Calu3 (cell line): ENCODE measurements at regions not wholly inside any gene's neighbourhood (a gene's known extent, or its start where the extent isn't known, plus 50 kb on each side); places are given as distances from the start of the nearest gene placed in this dataset.

Source experiments
- BruUV-seq: library from RNA; stranded (reverse); fragments of 400-500 nt; replicated peaks from 2 replicates; lab custom pipeline; 2021; lab: Mats Ljungman, UMichigan
- CTCF ChIA-PET: fragments of 300-600 bp; sonication (Branson Sonifier 250); formaldehyde crosslinking; loops from one replicate; lab custom pipeline; 2022; ENCODE audit warnings: antibody characterized with exemption; lab: Charles Lee
- DNase-seq: peaks from one replicate; pipeline ENCODE4 v3.0.0; 2022
- H3K27ac Mint-ChIP-seq: one replicate; pipeline ENCODE4 v1.8.0; 2022; ENCODE audit warnings: mixed read lengths; ENCODE audit not compliant: unreplicated experiment
- H3K27me3 Mint-ChIP-seq: one replicate; pipeline ENCODE4 v1.8.0; 2022; ENCODE audit warnings: mixed read lengths; ENCODE audit not compliant: unreplicated experiment
- H3K36me3 Mint-ChIP-seq: one replicate; pipeline ENCODE4 v1.8.0; 2022; ENCODE audit warnings: mild to moderate bottlenecking, moderate library complexity, mixed read lengths; ENCODE audit not compliant: insufficient read depth, unreplicated experiment
- H3K4me1 Mint-ChIP-seq: one replicate; pipeline ENCODE4 v1.8.0; 2022; ENCODE audit warnings: mild to moderate bottlenecking, low read depth, mixed read lengths; ENCODE audit not compliant: unreplicated experiment
- H3K4me3 Mint-ChIP-seq: one replicate; pipeline ENCODE4 v1.8.0; 2022; ENCODE audit warnings: mild to moderate bottlenecking, low read depth, moderate library complexity, mixed read lengths; ENCODE audit not compliant: unreplicated experiment
- H3K9me3 Mint-ChIP-seq: one replicate; pipeline ENCODE4 v1.8.0; 2022; ENCODE audit warnings: low read depth, mixed read lengths; ENCODE audit not compliant: unreplicated experiment
- intact Hi-C: fragments of 100-400 bp; cut with micrococcal nuclease; formaldehyde crosslinking; loops from one replicate; pipeline ENCODE4 v1.10.0; 2022; ENCODE audit not compliant: unreplicated experiment
- TF ChIP-seq, protein P1 (sequence below): fragments of 200-600 bp; IDR thresholded peaks from one replicate; pipeline ENCODE4 v1.8.0; 2022; ENCODE audit warnings: antibody characterized with exemption; ENCODE audit not compliant: unreplicated experiment

GRCh38 chr4:173871643-173872042 lies 341.6 kb upstream of the HAND2 start:
- Mint-ChIP-seq H3K4me1 (no peaks in the 10 kb centered on the region), H3K27ac (no peak overlapping the region), H3K36me3 (no peaks in the 10 kb centered on the region), H3K27me3 (no peaks in the 10 kb centered on the region), H3K4me3 (no peak overlapping the region), H3K9me3 (no peaks in the 10 kb centered on the region)
- CTCF ChIA-PET = no interaction called here
- DNase-seq = no peak
- TF ChIP-seq, protein P1, sequence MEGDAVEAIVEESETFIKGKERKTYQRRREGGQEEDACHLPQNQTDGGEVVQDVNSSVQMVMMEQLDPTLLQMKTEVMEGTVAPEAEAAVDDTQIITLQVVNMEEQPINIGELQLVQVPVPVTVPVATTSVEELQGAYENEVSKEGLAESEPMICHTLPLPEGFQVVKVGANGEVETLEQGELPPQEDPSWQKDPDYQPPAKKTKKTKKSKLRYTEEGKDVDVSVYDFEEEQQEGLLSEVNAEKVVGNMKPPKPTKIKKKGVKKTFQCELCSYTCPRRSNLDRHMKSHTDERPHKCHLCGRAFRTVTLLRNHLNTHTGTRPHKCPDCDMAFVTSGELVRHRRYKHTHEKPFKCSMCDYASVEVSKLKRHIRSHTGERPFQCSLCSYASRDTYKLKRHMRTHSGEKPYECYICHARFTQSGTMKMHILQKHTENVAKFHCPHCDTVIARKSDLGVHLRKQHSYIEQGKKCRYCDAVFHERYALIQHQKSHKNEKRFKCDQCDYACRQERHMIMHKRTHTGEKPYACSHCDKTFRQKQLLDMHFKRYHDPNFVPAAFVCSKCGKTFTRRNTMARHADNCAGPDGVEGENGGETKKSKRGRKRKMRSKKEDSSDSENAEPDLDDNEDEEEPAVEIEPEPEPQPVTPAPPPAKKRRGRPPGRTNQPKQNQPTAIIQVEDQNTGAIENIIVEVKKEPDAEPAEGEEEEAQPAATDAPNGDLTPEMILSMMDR = no peak
- intact Hi-C loops = no loop called here
- no TSS peak for BruUV-seq

GRCh38 chr4:173866322-173867026 lies 336.4 kb upstream of the HAND2 start:
- no peaks in the 10 kb centered on the region for H3K9me3 Mint-ChIP-seq

GRCh38 chr4:173862754-173863153 lies 332.7 kb upstream of the HAND2 start:
- H3K27me3 Mint-ChIP-seq = no peaks in the 10 kb centered on the region
- no peak for DNase-seq
- no peaks in the 10 kb centered on the region for H3K4me1 Mint-ChIP-seq
- H3K4me3 Mint-ChIP-seq = no peak overlapping the region
- no peaks in the 10 kb centered on the region for H3K36me3 Mint-ChIP-seq
- H3K9me3 Mint-ChIP-seq = no peaks in the 10 kb centered on the region
- intact Hi-C loops = no loop called here
- no TSS peak for BruUV-seq
- H3K27ac Mint-ChIP-seq = no peak overlapping the region
- CTCF ChIA-PET = no interaction called here
- TF ChIP-seq, protein P1 = no peak

More at GRCh38 chr4:173866322-173867026, 336.4 kb upstream of the HAND2 start:
- Mint-ChIP-seq H3K36me3 (no peaks in the 10 kb centered on the region), H3K27ac (no peak overlapping the region), H3K4me1 (no peaks in the 10 kb centered on the region), H3K27me3 (no peaks in the 10 kb centered on the region), H3K4me3 (no peak overlapping the region)
- DNase-seq = no peak
- intact Hi-C loops = no loop called here
- CTCF ChIA-PET = no interaction called here
- no TSS peak for BruUV-seq
- TF ChIP-seq, protein P1 = no peak

- H3K4me1 Mint-ChIP-seq = no peaks in the 10 kb centered on the region
- intact Hi-C loops = no loop called here
- H3K4me3 Mint-ChIP-seq = no peak overlapping the region
- TF ChIP-seq, protein P1 = no peak
- no peak overlapping the region for H3K27ac Mint-ChIP-seq
- CTCF ChIA-PET = no interaction called here
- H3K9me3 Mint-ChIP-seq = no peaks in the 10 kb centered on the region
- DNase-seq = no peak
- H3K27me3 Mint-ChIP-seq = no peaks in the 10 kb centered on the region
- no TSS peak for BruUV-seq
- no peaks in the 10 kb centered on the region for H3K36me3 Mint-ChIP-seq
Observed at GRCh38 chr4:173860094-173860493, 330.1 kb upstream of the HAND2 start.
